HUES48 (cell line): ENCODE measurements at regions not wholly inside any gene's neighbourhood (a gene's known extent, or its start where the extent isn't known, plus 50 kb on each side); places are given as distances from the start of the nearest gene placed in this dataset.

Source experiments
- H3K27ac ChIP-seq: one replicate; pipeline ENCODE4 v1.7.0; 2013; ENCODE audit warnings: low read depth, low read length, inconsistent platforms
- H3K27me3 ChIP-seq: 2 replicates; pipeline ENCODE4 v1.6.1; 2013; ENCODE audit warnings: mild to moderate bottlenecking, low read length; ENCODE audit not compliant: control insufficient read depth, insufficient read depth
- H3K36me3 ChIP-seq: 2 replicates; pipeline ENCODE4 v1.6.1; 2013; ENCODE audit warnings: low read length; ENCODE audit not compliant: control insufficient read depth, insufficient read depth
- H3K4me1 ChIP-seq: 2 replicates; pipeline ENCODE4 v1.6.1; 2013; ENCODE audit warnings: mild to moderate bottlenecking, low read length; ENCODE audit not compliant: control insufficient read depth, insufficient read depth
- H3K4me3 ChIP-seq: 2 replicates; pipeline ENCODE4 v1.5.1; 2013; ENCODE audit warnings: mild to moderate bottlenecking, low read depth, low read length
- H3K9ac ChIP-seq: 2 replicates; pipeline ENCODE4 v1.6.1; 2013; ENCODE audit warnings: mild to moderate bottlenecking, low read depth, low read length, moderate library complexity
- H3K9me3 ChIP-seq: 2 replicates; pipeline ENCODE4 v1.6.1; 2013; ENCODE audit warnings: low read length; ENCODE audit not compliant: control insufficient read depth, insufficient read depth

- no peaks in the 10 kb centered on the region; the same call in 1 of the 2 replicates for H3K27me3 ChIP-seq
- H3K27ac ChIP-seq = peak overlapping the region; percentile 52
- peak overlapping the region; percentile 21; the same call in 1 of the 2 replicates for H3K4me3 ChIP-seq
- H3K9me3 ChIP-seq = no peaks in the 10 kb centered on the region
- no peak overlapping the region for H3K9ac ChIP-seq
- H3K4me1 ChIP-seq = peaks cover 25% of the 10 kb centered on the region
- no peaks in the 10 kb centered on the region for H3K36me3 ChIP-seq
Measured at GRCh38 chr2:9102861-9103662, 99.6 kb upstream of the MBOAT2 start.

GRCh38 chr2:9101763-9102425 is 98.4 kb upstream of the MBOAT2 start:
- Histone ChIP-seq H3K4me3 (no peak overlapping the region), H3K4me1 (peaks cover 25% of the 10 kb centered on the region), H3K27ac (no peak overlapping the region), H3K9me3 (no peaks in the 10 kb centered on the region), H3K27me3 (no peaks in the 10 kb centered on the region; the same call in 1 of the 2 replicates), H3K9ac (no peak overlapping the region), H3K36me3 (no peaks in the 10 kb centered on the region)

GRCh38 chr2:9100080-9100876 is 96.8 kb upstream of the MBOAT2 start:
- Histone ChIP-seq H3K9ac (no peak overlapping the region), H3K4me1 (peaks cover 24% of the 10 kb centered on the region), H3K9me3 (no peaks in the 10 kb centered on the region), H3K4me3 (no peak overlapping the region), H3K27ac (no peak overlapping the region), H3K36me3 (no peaks in the 10 kb centered on the region), H3K27me3 (no peaks in the 10 kb centered on the region; the same call in 1 of the 2 replicates)

GRCh38 chr2:9099341-9099751 is 95.9 kb upstream of the MBOAT2 start:
- H3K27me3 ChIP-seq = no peaks in the 10 kb centered on the region; the same call in 1 of the 2 replicates
- no peak overlapping the region for H3K4me3 ChIP-seq
- H3K4me1 ChIP-seq = peaks cover 27% of the 10 kb centered on the region
- H3K9ac ChIP-seq = no peak overlapping the region
- no peaks in the 10 kb centered on the region for H3K36me3 ChIP-seq
- no peak overlapping the region for H3K27ac ChIP-seq
- H3K9me3 ChIP-seq = no peaks in the 10 kb centered on the region

GRCh38 chr2:9097892-9098291 is 94.4 kb upstream of the MBOAT2 start:
- H3K9ac ChIP-seq = no peak overlapping the region
- H3K27ac ChIP-seq = no peak overlapping the region
- H3K9me3 ChIP-seq = no peaks in the 10 kb centered on the region

GRCh38 chr2:9097239-9097638 is 93.8 kb upstream of the MBOAT2 start:
- peaks cover 7% of the 10 kb centered on the region for H3K4me1 ChIP-seq
- H3K27me3 ChIP-seq = no peaks in the 10 kb centered on the region; the same call in 1 of the 2 replicates

More at GRCh38 chr2:9097892-9098291, 94.4 kb upstream of the MBOAT2 start:
- H3K4me3 ChIP-seq = no peak overlapping the region
- H3K36me3 ChIP-seq = no peaks in the 10 kb centered on the region
- H3K4me1 ChIP-seq = peaks cover 13% of the 10 kb centered on the region
- H3K27me3 ChIP-seq = no peaks in the 10 kb centered on the region; the same call in 1 of the 2 replicates

GRCh38 chr2:9096761-9097160 is 93.3 kb upstream of the MBOAT2 start:
- H3K4me1 ChIP-seq = peaks cover 6% of the 10 kb centered on the region; the same call in 1 of the 2 replicates
- no peak overlapping the region for H3K9ac ChIP-seq
- no peaks in the 10 kb centered on the region; the same call in 1 of the 2 replicates for H3K27me3 ChIP-seq
- no peaks in the 10 kb centered on the region for H3K36me3 ChIP-seq
- H3K27ac ChIP-seq = no peak overlapping the region
- no peaks in the 10 kb centered on the region for H3K9me3 ChIP-seq
- H3K4me3 ChIP-seq = no peak overlapping the region

More at GRCh38 chr2:9097239-9097638, 93.8 kb upstream of the MBOAT2 start:
- Histone ChIP-seq H3K9me3 (no peaks in the 10 kb centered on the region), H3K27ac (no peak overlapping the region), H3K36me3 (no peaks in the 10 kb centered on the region), H3K4me3 (no peak overlapping the region), H3K9ac (no peak overlapping the region)

GRCh38 chr2:9095690-9096089 is 92.2 kb upstream of the MBOAT2 start:
- Histone ChIP-seq H3K4me3 (no peak overlapping the region), H3K4me1 (peaks cover 6% of the 10 kb centered on the region; the same call in 1 of the 2 replicates), H3K27me3 (no peaks in the 10 kb centered on the region; the same call in 1 of the 2 replicates), H3K9ac (no peak overlapping the region), H3K36me3 (no peaks in the 10 kb centered on the region), H3K27ac (no peak overlapping the region), H3K9me3 (no peaks in the 10 kb centered on the region)

GRCh38 chr2:9095226-9095625 is 91.7 kb upstream of the MBOAT2 start:
- Histone ChIP-seq H3K36me3 (no peaks in the 10 kb centered on the region), H3K4me1 (peaks cover 6% of the 10 kb centered on the region; the same call in 1 of the 2 replicates), H3K27ac (no peak overlapping the region), H3K9ac (no peak overlapping the region), H3K27me3 (no peaks in the 10 kb centered on the region; the same call in 1 of the 2 replicates), H3K9me3 (no peaks in the 10 kb centered on the region), H3K4me3 (no peak overlapping the region)

- no peaks in the 10 kb centered on the region for H3K9me3 ChIP-seq
- H3K4me1 ChIP-seq = peaks cover 6% of the 10 kb centered on the region; the same call in 1 of the 2 replicates
- no peak overlapping the region for H3K9ac ChIP-seq
- no peak overlapping the region for H3K27ac ChIP-seq
- no peak overlapping the region for H3K4me3 ChIP-seq
- H3K27me3 ChIP-seq = no peaks in the 10 kb centered on the region; the same call in 1 of the 2 replicates
- no peaks in the 10 kb centered on the region for H3K36me3 ChIP-seq
Measured at GRCh38 chr2:9094117-9094516, 90.6 kb upstream of the MBOAT2 start.
